NCI-H2196 (cell line): ENCODE measurements at regions not wholly inside any gene's neighbourhood (a gene's known extent, or its start where the extent isn't known, plus 50 kb on each side); places are given as distances from the start of the nearest gene placed in this dataset.

Experiments used
- DNase-seq: peaks from one replicate; lab custom pipeline; 2025; ENCODE audit not compliant: unreplicated experiment; lab: John Stamatoyannopoulos, UW

DNA sequence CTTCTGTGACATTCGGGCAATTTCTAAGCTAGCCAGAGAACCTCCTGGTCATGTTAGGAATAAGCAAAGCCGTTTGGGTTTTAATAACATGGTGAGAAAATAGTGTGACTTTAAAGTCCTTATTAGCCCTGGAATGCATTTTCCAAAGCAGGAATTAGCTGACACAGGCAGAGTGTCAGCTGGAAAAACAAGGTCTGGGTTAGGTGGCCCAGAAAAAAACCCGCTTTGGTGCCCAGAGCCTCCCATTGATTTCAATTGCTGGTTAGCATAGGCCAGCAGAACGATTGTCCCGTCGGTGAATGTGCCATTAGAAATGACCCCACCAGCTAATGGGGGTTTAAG, 62.1 kb upstream of the CPEB4 start:
- no peak for DNase-seq

DNA sequence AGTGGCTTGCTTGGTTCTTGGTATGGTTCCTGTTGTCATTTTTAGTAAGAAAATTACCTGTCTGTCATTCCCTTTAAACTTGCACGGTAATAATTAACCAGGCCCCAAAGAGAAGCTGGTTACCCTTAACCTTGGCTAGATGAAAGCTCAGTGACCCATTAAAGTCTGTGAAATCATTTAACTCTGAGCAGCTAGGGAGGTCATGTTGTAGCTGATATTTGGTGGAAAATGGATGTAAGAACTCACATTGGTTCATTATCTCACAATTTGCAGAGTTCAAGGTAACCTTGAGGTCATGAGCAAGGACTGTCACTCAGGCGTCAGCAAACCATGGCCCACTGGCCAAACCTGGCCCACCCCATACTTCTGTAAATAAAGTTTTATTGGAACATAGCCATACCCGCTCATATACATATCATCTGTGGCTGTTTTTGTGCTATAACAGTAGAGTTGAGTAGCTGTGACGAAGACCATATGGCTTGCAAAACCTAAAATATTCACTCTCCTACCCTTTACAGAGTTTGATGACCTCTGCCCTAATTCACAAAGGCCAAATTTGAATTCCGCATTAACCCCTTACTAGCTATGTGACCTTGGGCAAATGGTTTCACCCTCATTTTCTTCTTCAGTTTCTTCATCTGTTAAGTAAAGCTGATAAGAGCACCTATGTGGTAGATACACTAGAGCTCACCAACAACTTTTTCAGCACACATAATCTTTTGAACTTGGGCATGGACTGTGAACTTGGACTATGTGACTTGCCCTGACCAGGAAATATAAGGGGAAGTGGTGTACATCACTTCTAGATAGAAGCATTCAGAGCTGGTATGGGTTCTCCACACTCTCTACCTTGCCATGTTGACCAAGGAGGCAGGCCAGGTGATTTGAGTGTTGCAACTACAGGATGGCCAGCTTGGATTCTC, 61.5 kb upstream of the CPEB4 start:
- DNase-seq, result no peak

DNA sequence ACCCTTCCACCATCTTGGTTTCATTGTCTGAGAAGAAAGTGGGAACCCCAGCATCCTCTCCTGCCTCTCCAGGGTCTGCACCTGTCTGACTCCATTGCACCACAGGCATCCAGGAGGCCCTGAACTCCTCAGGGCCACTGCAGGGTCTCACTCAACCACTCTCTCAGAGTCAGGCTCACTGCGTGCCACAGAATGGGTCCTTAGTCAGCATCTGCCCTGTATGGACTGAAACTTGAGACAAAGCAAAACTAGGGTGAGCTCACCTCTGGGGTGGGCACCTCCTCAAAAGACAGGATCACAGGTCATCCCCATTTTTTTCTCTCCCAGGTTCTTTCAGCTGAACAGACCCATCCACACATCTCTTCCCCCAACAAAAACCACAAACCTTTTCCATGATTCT, 59.2 kb upstream of the CPEB4 start:
- DNase-seq, result no peak

DNA sequence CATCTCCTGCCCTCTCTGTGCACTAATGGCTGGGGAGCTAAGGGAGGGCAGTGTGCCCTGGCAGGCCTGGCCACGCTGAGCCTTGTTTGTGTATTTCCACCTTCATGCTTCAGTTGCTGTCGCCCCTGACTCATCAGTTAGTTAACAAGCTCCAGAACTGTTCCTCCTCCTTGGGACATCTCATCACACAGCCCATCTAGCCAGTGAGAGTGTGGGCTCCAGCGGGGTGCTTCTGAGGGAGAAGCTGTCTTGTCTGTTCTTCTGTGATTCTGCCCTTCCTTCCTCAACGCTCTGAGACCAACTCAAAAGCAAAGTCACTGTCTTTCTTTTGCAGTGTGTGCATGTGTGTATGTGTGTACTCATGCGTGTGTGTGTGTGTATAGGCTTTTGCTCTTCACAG, 58.3 kb upstream of the CPEB4 start:
- DNase-seq, result no peak

DNA sequence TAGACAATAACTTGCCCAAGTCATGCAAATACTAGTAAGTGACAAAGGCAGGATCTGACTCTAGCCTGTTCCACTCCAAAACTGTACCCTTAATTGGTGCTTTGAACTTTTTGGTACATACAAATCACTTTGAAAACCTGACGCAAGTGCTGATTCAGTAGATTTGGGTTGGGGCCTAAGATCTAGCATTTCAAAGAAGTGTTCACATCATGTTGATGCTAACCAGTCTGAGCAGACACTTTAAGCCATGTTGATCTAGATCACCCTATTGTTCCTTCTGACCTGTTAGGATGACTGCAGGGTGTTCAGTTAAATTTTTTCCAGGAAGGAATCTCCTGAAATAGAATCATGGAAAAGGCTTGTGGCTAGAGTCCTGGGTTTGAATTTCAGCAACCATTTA, 57.7 kb upstream of the CPEB4 start:
- DNase-seq, result no peak

DNA sequence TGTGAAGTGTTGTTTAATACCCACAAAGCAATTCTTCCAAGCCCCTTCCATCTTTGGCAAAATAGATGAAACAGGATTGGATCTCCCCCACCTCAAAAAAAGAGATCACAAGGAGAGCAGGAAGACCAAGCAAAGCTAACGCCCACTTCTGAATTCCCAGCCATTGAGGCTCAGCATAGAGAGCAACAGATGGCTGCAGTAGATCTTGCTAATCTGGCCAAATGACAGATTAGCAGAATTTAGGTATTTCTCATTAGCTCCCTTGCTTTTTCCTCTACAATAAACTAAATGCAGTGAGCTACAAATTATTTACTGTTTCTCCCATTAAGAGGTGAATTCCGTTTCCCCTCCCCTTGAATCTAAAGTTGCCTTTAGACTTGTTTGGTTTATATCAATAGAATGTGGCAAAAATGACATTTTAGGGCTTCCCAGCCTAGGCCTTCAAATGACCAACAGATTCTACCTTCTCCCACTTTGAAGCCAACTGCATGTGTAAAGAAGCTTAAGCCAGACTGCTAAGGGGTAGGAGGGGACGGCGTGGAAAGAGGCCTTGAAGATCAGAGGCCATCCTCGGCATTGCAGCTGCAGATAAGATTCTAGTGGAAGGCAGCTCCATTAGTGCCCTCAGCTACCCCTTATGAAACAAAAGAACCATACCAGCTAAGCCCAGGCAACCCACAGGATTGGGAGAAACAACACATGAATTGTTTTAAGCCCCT, 56.8 kb upstream of the CPEB4 start:
- no peak for DNase-seq

DNA sequence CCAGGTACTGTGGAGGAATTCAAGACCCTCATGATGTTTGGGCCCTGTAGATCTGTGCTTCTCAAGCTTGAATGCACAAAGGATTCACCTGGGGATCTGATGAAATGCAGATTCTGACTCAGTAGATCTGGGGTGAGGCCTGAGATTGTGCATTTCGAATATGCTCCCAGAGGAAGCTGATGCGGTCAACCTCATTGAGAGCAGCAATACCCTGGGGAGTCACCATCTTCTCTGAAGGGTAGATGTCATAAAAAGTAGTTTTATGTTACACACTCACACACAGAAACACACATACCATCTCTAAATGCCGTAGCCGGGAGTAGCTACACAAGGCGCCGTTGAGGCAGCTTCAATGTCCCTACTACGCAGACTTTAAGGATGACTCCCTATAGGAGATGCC, 55.8 kb upstream of the CPEB4 start:
- DNase-seq, result no peak

DNA sequence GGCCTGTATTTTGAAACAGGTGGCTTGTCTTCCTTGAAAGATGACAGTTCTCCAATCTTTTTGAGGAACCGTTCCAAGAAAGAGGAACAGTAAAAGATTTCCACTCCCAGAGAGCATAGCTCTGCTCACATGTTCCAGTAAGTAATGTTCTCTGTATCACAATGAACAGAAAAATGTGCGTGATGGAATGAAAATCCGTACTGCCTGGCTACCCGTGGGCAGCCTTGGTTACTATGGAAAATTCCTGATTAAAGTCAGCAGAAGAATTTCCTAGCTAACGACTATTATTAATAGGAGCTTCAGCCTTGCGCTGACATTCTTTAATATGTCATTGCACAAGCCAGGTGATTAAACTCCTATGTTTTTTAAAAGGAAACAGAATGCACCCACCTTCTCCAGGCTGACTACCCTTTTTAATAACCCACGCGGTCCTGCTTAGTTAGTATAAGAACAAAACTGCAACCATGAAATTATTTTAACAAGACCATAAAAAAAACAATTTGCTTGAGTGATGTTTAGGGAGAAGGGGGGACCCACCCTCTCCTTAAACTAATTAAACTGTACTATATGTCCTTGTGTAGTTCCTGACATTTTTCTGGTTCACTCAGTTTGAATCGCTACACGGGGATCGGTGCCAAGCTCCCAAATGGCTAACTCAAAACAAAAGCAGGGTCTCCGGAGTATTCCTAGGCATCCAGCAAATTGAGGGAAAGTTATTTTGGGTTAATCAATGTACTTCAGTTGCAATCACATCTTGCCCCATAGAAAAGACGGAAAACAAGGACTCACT, 54.8 kb upstream of the CPEB4 start:
- no peak for DNase-seq

DNA sequence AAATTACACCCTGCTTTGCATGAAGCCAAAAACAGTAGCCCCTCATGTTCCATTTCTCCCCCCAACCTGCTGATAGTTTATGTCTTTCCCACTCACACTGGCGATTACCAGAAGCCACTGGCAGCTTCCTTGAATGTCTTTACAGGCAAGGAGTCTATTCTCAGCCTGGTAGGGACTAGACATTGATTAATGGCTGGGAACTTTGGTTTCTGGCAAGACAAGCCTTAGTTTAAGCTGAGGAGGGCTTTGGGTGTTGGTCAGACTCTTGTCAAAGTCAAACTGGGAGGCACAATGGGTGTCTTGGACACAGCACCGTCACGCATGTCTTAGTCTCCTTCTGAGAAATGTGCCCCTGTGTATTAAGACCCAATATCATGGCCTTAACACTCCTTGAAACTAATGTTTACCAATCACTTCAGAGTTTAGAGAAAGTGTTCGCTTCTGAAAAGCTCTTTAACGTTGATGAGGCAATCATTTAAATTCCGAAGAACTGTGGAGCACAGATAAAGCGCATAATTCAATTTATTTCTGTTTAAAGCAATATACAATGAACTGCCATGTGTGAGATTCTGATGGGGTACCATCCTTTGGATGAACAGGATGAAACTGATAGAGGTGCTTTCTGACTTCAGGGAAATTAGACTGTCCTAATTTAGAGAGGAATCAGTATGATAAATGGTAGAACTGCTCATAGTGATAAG, 53.9 kb upstream of the CPEB4 start:
- no peak for DNase-seq

DNA sequence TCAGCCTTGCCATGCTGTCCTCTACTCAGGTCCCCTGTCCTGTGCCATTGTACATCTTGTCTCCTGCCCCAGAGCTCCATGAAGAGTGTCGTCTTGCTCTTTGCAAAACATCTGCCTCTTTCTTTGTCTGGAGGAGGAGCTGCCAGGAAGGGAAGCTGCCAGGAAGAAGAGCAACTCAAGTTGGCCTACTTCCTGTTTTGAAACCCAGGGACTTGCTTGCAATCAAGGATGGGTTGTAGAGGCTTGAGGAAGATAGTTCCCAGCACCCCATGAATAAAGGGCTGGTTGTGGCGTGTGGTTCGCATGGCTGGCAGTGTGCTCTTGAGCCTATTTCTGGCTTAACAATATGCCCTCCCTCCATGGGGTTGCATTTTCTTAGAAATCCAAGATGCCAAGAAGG, 53.0 kb upstream of the CPEB4 start:
- DNase-seq, result no peak

DNA sequence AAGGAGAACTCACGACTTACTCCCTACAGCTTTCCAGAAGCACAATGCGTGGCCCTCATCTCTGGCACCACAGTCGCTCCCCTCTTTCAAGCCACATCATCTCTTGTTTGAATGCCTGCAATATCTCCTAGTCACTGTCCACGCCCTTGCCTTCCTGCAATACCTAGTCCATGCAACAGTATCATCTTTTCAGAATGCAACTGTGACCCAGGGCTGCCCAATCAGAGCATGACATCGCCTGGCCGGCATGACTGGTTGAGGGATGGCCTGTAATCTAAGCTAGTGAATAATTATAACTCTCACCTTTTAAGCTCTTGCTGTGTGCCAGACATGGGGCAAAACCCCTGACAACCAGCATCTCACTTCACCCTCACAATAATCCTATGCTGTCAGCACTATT, 52.5 kb upstream of the CPEB4 start:
- DNase-seq, result no peak

DNA sequence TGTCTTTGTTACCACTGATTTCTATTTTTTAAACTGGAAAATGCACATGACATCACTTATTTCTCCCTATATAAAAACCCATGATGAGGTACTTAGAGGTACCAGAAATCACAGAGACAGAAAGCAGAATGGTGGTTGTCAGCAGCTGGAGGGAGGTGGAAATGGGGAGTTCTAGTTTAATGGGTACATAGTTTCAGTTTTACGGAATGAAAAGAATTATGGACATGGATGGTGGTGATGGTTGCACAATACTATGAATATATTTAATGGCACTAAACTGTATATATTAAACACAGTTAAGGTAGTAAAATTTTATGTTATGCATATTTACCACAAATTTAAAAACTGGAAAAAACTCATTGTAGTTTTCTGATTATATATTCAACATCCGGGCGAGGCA, 50.5 kb upstream of the CPEB4 start:
- DNase-seq, result no peak
